Activated naive CD8-positive, alpha-beta T cell treated with anti-CD3 and anti-CD28 coated beads, Interleukin-2, amount 10 ng/mL, durations not matched to agents 7 days and 5 days (primary cell): ENCODE measurements at regions not wholly inside any gene's neighbourhood (a gene's known extent, or its start where the extent isn't known, plus 50 kb on each side); places are given as distances from the start of the nearest gene placed in this dataset.

ENCODE experiments used
- ATAC-seq: fragments of 150-1000 bp; cut with Tn5 transposase; one replicate; pipeline ENCODE4 v1.10.0; 2021; ENCODE audit warnings: low read depth, moderate library complexity
- POLR2A ChIA-PET: fragments of 350-600 bp; sonication (Branson Sonifier 250); formaldehyde crosslinking; loops from one replicate; lab custom pipeline; 2021; ENCODE audit warnings: antibody characterized with exemption; lab: Charles Lee
- DNase-seq: peaks from one replicate; pipeline ENCODE4 v3.0.0; 2021
- H3K27ac Mint-ChIP-seq: one replicate; pipeline ENCODE4 v1.8.0; 2022; ENCODE audit warnings: mild to moderate bottlenecking, mixed read lengths
- H3K27me3 Mint-ChIP-seq: one replicate; pipeline ENCODE4 v1.8.0; 2022; ENCODE audit warnings: mild to moderate bottlenecking, moderate library complexity, mixed read lengths
- H3K36me3 Mint-ChIP-seq: one replicate; pipeline ENCODE4 v1.8.0; 2021; ENCODE audit warnings: mild to moderate bottlenecking, mixed read lengths
- H3K4me1 Mint-ChIP-seq: one replicate; pipeline ENCODE4 v1.8.0; 2021; ENCODE audit warnings: mixed read lengths
- H3K4me3 Mint-ChIP-seq: one replicate; pipeline ENCODE4 v1.8.0; 2022; ENCODE audit warnings: mild to moderate bottlenecking, moderate library complexity, mixed read lengths
- H3K9me3 Mint-ChIP-seq: one replicate; pipeline ENCODE4 v1.8.0; 2021; ENCODE audit warnings: mixed read lengths

DNA sequence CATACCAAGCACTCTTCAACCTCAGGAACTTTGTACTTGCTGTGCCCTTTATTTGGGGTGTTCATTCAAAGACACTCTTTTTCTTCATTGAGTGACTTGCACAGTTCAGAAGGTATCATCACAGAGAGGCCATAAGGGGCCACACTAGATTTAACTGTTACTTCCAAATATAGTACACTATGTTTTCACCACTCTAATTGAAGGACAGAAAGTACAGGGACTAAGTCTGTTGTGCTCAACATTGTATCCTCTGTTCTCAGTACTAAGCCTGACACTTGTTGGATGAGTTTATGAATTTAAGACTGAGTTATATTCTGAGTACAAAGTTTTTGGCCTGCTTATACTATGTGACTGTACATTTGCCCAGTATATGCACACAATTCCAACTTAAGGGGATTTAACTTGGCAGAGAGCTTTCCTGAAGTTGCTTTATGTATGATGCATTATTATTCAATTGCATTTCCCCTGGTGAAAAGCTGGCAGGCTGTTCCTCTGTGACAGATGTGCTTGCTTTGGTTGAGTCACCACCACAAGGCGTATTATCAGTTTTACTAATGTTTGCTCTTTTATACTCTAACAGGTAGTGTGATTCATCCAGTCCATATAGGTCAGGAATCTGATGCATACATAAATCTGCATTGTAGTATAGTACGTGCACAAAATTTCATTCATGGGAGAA is 714.8 kb downstream of the TLR4 start:
- Mint-ChIP-seq H3K9me3 (no peaks in the 10 kb centered on the region), H3K27ac (no peak overlapping the region), H3K36me3 (no peaks in the 10 kb centered on the region), H3K4me3 (no peak overlapping the region), H3K4me1 (no peaks in the 10 kb centered on the region), H3K27me3 (no peaks in the 10 kb centered on the region)
- DNase-seq (no peak), ATAC-seq (no peak)
- POLR2A ChIA-PET = no interaction called here

DNA sequence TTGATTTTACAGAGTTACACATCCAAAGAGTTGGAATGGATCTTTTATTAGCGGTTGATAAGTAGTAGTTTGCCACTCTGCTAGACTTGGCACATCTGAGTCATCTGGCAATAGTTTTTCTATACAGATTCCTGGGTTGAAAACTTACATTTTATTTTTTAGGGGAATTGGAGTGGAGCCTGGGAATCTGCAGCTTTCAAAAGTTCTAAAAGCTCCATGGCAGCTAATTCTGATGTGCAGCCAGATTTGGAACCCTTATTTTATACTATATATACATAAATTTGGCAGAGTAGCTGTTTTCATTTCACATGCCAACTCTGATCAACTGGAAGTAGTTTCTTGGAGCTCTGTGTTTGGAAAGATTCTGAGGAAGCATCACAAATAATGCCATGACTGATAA is 715.5 kb downstream of the TLR4 start:
- ATAC-seq (no peak), DNase-seq (no peak)
- Mint-ChIP-seq H3K9me3 (no peaks in the 10 kb centered on the region), H3K27me3 (no peaks in the 10 kb centered on the region), H3K4me1 (no peaks in the 10 kb centered on the region), H3K4me3 (no peak overlapping the region), H3K27ac (no peak overlapping the region), H3K36me3 (no peaks in the 10 kb centered on the region)
- POLR2A ChIA-PET = no interaction called here

DNA sequence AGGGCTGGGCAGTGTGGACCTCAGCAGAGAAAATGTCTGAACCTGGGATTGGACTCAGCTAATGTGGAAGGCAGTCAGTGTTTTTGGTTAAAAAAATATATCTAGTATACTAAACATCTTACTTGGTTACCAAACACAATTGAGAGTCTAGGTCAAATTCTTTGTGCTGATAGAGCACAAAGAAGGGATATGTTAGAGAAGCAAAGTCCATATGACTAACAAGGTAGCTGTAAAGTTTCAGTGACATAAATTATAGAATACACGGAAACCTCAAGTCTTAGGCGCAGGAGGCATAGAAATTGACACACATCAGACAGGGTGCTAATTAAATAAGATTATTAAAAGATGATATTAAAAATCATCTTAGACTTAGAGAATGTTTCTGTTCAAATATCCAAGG is 718.3 kb downstream of the TLR4 start:
- no peak overlapping the region for H3K4me3 Mint-ChIP-seq
- H3K4me1 Mint-ChIP-seq = no peaks in the 10 kb centered on the region
- no peak overlapping the region for H3K27ac Mint-ChIP-seq
- H3K36me3 Mint-ChIP-seq = no peaks in the 10 kb centered on the region
- ATAC-seq (no peak), DNase-seq (no peak)
- no peaks in the 10 kb centered on the region for H3K9me3 Mint-ChIP-seq
- POLR2A ChIA-PET = no interaction called here
- H3K27me3 Mint-ChIP-seq = no peaks in the 10 kb centered on the region

DNA sequence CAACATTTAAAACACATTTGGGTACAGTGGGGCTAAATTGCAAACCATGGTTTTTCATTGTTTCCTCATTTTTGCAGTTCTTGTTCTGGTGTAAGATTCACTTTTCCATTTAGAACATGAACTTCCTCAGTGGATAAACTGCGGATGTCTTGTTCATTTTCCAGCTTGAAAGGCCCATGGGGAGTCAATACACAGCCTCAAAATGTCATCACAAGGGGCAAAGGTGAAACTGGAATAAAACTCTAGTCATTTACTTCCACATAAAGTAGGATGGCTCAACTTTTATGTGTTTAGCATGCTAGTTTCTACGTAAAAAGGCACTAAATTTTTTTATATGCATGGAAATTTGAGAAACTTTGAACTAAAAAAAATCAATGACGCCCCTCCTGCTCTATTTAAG is 718.8 kb downstream of the TLR4 start:
- POLR2A ChIA-PET = no interaction called here
- Mint-ChIP-seq H3K4me1 (no peaks in the 10 kb centered on the region), H3K27me3 (no peaks in the 10 kb centered on the region), H3K4me3 (no peak overlapping the region), H3K27ac (no peak overlapping the region), H3K9me3 (no peaks in the 10 kb centered on the region), H3K36me3 (no peaks in the 10 kb centered on the region)
- ATAC-seq = no peak
- DNase-seq = no peak

DNA sequence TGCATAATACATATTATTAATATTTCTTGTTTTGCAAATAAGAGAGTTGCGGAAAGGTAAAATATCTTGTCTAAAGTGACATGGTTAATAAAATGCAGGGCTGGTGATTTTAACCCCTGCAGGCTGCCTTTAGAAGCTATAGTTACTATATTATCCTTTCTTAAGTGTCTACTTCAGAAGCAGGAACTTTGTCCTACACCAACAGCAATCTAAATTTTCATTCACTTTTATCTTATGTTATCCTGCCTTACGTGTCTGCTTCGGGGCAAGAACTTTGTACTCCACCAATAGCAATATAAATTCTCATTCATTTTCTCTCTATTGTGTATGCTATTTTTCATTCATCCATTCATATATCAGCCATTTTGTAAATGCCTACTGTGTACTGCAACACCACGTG is 719.5 kb downstream of the TLR4 start:
- DNase-seq (no peak), ATAC-seq (no peak)
- POLR2A ChIA-PET = no interaction called here
- Mint-ChIP-seq H3K9me3 (no peaks in the 10 kb centered on the region), H3K27ac (no peak overlapping the region), H3K4me3 (no peak overlapping the region), H3K4me1 (no peaks in the 10 kb centered on the region), H3K36me3 (no peaks in the 10 kb centered on the region), H3K27me3 (no peaks in the 10 kb centered on the region)

DNA sequence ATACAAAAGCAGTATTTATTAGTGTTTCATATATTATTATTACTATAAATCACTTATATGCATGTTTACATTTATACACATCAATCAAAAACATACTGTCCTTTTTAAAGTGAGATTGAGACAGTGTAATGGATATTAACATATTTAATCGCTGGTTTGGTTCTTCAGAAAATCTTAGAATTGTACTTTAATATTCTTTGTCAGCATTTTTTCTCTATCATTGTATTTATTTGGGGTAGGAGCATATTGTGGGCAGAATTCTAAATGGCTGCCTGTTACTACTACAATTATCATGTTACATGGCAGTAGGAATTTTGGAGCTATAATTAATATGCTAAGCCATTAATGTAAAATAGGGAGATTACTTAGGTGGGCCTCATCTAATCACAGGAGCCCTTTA is 722.6 kb downstream of the TLR4 start:
- no peaks in the 10 kb centered on the region for H3K4me1 Mint-ChIP-seq
- no peaks in the 10 kb centered on the region for H3K36me3 Mint-ChIP-seq
- ATAC-seq (no peak), DNase-seq (no peak)
- POLR2A ChIA-PET = no interaction called here
- H3K27ac Mint-ChIP-seq = no peak overlapping the region
- no peak overlapping the region for H3K4me3 Mint-ChIP-seq
- no peaks in the 10 kb centered on the region for H3K27me3 Mint-ChIP-seq
- H3K9me3 Mint-ChIP-seq = no peaks in the 10 kb centered on the region

DNA sequence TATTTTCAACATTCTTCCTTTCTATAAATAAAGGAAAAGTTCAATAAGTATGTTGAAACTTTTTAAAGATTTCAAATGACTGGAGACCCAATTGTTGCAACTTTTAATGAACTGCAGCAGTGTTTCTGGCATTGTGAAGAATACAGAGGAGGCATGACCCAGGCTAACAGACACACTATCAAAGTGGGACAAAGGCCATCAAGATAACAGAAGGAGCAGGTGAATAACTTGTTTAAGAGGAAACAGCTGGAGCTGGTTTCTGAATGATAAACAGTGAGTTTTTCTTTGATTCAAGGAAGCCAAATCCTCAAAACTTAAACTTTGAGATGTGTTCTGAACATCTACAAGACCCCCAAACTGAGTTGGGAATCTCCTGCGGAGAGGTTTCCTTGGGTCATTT is 734.6 kb downstream of the TLR4 start:
- DNase-seq = no peak
- Mint-ChIP-seq H3K27ac (no peak overlapping the region), H3K4me1 (no peaks in the 10 kb centered on the region), H3K36me3 (no peaks in the 10 kb centered on the region), H3K27me3 (no peaks in the 10 kb centered on the region), H3K4me3 (no peak overlapping the region), H3K9me3 (no peaks in the 10 kb centered on the region)
- no peak for ATAC-seq
- POLR2A ChIA-PET = no interaction called here

DNA sequence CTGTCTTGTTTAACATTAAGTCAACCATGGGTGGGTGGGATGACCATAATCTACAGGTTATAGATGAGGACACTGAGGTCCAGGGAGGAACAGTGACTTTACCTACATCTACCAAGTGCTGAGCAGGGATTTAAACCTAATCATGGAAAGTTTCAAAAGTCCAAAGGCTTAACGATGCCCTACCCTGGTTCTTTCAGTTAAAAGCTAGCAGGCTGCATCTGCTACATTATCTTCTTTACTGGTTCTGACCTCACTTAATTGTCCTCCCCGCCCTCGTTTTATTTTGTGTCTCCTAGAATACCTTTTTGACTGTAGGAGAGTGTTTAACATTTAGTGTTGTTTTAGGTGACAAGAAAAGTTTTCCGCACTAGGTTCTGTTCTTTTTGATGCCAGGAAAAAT is 735.2 kb downstream of the TLR4 start:
- Mint-ChIP-seq H3K4me3 (no peak overlapping the region), H3K4me1 (no peaks in the 10 kb centered on the region), H3K27ac (no peak overlapping the region), H3K36me3 (no peaks in the 10 kb centered on the region), H3K9me3 (no peaks in the 10 kb centered on the region), H3K27me3 (no peaks in the 10 kb centered on the region)
- POLR2A ChIA-PET = no interaction called here
- ATAC-seq = no peak
- no peak for DNase-seq

DNA sequence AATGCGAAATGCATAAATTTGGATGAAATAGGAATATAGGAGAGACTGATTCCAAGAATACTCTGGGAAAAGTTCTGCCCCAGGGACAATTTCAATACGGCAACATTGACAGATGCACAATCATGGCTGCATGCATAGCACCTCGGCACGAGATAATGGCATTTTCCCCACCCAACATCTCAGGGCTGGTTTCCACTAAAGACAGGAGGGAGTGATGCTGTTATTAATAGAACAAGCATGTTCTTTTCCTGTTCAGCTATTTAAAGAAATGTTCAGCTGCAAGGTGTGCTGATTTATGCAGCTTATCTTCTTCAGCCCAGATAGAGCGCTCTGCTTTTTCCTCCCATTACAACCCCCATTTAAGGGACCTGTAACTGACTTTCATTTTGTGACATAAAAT is 740.2 kb downstream of the TLR4 start:
- Mint-ChIP-seq H3K9me3 (no peaks in the 10 kb centered on the region), H3K4me1 (no peaks in the 10 kb centered on the region), H3K4me3 (no peak overlapping the region), H3K36me3 (no peaks in the 10 kb centered on the region), H3K27ac (no peak overlapping the region), H3K27me3 (no peaks in the 10 kb centered on the region)
- POLR2A ChIA-PET = no interaction called here
- ATAC-seq (no peak), DNase-seq (no peak)

DNA sequence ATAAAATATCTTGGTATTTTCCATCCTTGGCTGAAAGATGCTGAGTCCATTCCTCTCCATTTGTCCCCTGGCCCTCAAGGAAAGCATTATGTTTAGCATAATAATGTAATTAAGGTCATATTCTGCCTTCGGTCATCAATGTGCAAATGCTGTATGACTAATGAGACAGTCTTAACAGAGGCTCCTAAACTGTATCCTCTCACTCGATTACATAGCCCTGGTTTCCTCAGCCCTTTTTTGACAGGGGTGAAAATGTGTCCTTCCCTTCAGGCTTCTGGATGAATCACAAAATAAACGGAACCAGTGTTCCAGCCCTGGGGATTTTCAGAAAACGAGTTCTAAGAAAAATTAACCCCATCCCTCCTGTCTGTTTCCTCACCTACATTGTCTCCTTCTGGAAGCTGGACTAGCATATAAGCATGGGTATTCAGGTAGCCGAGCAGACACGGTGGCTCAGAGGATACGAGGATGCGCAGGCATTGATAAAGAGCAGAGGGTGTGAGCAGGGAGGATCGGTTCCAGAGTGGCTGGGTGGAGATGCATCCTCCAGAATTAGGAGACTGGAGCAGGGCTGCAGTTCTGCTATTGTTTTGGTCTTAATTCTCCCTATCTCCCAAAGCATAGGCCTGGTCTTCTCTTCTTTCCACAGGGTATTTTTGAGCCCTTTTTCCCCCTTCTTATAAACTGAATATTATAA is 742.9 kb downstream of the TLR4 start:
- Mint-ChIP-seq H3K36me3 (no peaks in the 10 kb centered on the region), H3K27me3 (no peaks in the 10 kb centered on the region), H3K4me3 (no peak overlapping the region), H3K9me3 (no peaks in the 10 kb centered on the region), H3K27ac (no peak overlapping the region), H3K4me1 (no peaks in the 10 kb centered on the region)
- POLR2A ChIA-PET = no interaction called here
- DNase-seq (no peak), ATAC-seq (no peak)

DNA sequence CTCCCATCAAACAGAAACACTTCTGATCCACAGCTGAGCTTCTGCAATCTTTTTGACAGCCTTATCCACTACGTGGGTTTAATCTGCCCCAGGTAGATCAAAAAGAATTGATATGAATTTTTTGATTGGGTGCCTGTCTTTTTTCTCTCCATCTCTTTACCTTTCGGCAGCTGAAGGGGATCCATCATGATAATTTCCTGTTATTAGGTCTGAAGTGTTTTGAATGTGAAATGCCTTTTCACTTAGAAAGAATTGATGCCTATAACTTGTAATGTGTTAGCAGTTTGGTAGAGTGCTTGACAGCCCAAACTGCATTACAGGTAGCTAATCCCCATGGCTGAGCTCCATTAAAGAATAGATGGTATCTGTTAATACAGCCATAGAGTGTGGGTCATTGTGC is 745.4 kb downstream of the TLR4 start:
- Mint-ChIP-seq H3K27me3 (no peaks in the 10 kb centered on the region), H3K27ac (no peak overlapping the region), H3K4me1 (no peaks in the 10 kb centered on the region), H3K9me3 (no peaks in the 10 kb centered on the region), H3K4me3 (no peak overlapping the region), H3K36me3 (no peaks in the 10 kb centered on the region)
- no peak for ATAC-seq
- POLR2A ChIA-PET = no interaction called here
- DNase-seq = no peak

DNA sequence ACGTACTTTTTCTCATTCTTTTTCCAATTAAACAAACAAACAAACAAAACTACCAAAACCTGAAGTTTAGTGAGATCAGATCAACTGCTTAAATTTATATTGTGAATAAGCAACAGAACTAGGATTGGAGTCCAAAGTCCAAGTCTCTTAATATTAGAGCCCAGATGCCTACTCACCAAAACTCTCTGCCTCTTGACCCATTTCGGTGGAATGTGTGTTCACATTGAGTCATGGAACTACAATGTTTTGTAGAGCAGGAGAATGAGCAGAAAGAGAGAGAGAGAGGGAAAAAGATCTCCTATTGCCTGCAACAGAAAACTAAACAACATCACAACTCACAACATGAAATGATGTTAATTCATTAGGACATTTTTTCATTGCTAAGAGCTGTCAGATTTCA is 751.1 kb downstream of the TLR4 start:
- no peaks in the 10 kb centered on the region for H3K27me3 Mint-ChIP-seq
- H3K4me1 Mint-ChIP-seq = no peaks in the 10 kb centered on the region

DNA sequence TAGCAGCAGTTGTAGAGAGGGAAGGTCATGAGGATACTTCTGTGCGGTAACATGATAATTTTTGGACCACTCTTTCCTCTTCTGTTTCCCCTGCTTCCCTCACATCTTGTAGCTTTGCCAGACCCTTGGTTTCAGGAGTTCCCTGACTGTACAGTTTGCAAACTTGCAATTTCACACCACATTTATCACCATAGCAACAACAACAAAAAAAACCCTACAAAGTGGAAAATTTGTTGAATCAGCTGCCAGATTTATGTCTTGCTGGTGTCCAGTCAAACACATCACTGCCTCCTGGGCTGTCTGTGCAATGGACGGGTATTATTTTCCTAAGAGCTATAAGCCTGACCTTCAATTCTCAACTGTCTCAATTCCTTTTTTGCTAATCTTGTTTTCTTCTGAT is 751.6 kb downstream of the TLR4 start:
- DNase-seq (no peak), ATAC-seq (no peak)
- Mint-ChIP-seq H3K27me3 (no peaks in the 10 kb centered on the region), H3K4me1 (no peaks in the 10 kb centered on the region), H3K27ac (no peak overlapping the region), H3K9me3 (peaks cover 1% of the 10 kb centered on the region), H3K36me3 (no peaks in the 10 kb centered on the region), H3K4me3 (no peak overlapping the region)
- POLR2A ChIA-PET = interaction anchor here (0.5 kb wide), 1 partner anchor 518 kb away, joined by 5 read pairs; no protein-coding TSS in a partner anchor

More for the DNA sequence above, 751.1 kb downstream of the TLR4 start:
- Mint-ChIP-seq H3K27ac (no peak overlapping the region), H3K36me3 (no peaks in the 10 kb centered on the region), H3K9me3 (peaks cover 1% of the 10 kb centered on the region), H3K4me3 (no peak overlapping the region)
- POLR2A ChIA-PET = interaction anchor here (0.5 kb wide), 1 partner anchor 518 kb away, joined by 5 read pairs; no protein-coding TSS in a partner anchor
- ATAC-seq (no peak), DNase-seq (no peak)

DNA sequence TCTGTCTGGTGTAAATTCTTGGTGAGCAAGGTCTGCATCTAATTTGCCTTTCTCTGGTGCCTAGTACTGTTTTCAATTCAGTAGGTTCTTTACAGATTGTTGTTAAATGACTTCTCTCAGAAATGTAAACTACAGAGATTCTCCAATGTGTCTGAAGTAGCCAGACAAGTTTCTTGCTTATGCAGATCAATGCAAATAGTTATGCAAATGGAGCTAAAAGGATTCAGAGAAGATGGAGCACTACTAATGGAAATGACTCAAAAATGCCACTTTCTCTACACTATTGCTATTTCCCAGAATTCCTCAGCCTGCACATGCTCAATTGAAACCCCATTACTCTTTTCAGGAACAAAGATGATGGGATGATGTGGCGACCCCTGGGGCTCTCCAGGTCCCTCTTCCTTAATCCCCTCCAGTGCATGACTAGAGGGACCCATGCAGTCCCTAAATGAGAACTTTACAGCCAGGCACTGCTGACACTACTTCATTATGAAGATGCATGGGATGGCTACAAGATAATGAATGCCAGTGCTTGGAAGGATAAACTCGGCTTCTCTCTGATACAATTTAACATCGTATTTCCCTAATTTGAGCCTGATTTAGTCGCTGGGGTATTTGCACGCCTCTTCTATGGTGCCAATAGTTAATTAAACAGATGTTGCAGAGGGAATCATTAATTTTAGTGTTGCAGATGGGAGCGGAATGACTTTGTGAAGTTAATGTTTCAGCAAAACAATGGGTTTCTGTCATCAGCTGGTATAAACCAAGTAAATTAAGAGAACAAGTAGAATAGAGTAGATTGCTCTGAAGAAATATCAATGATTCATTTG is 753.2 kb downstream of the TLR4 start:
- Mint-ChIP-seq H3K9me3 (peaks cover 1% of the 10 kb centered on the region), H3K27me3 (no peaks in the 10 kb centered on the region), H3K27ac (no peak overlapping the region), H3K4me3 (no peak overlapping the region), H3K4me1 (no peaks in the 10 kb centered on the region), H3K36me3 (no peaks in the 10 kb centered on the region)
- POLR2A ChIA-PET = no interaction called here
- DNase-seq (no peak), ATAC-seq (no peak)
